GM19023 (cell line): ENCODE measurements at regions not wholly inside any gene's neighbourhood (a gene's known extent, or its start where the extent isn't known, plus 50 kb on each side); places are given as distances from the start of the nearest gene placed in this dataset.
"Not testable (repeated sequence)": the region's sequence is repeated elsewhere in the genome, so short reads cannot be mapped to it uniquely, and the experiment has no call there.

Source experiments
- ATAC-seq: cut with Tn5 transposase; IDR thresholded peaks from one replicate; pipeline ENCODE4 v1.9.1; 2021; ENCODE audit warnings: mild to moderate bottlenecking, moderate library complexity; ENCODE audit not compliant: unreplicated experiment

DNA sequence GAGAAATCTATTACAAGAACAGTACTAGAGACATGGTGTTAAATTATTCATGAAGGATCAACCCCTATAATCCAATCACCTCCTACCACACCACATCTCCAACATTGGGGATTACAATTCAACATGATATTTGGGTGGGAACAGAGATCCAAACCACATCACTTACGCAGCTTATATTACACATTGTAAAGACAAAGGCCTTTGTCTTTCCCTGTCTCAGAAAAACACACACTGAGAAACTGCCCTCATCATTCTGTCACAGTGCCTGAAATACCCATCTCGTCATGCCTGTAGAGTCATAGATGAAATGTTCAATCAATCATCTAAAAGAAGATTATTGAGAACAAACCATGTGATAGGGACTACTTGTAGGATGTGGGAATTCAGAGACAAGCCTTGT, 558.8 kb upstream of the GRIA3 start:
- no peak for ATAC-seq

DNA sequence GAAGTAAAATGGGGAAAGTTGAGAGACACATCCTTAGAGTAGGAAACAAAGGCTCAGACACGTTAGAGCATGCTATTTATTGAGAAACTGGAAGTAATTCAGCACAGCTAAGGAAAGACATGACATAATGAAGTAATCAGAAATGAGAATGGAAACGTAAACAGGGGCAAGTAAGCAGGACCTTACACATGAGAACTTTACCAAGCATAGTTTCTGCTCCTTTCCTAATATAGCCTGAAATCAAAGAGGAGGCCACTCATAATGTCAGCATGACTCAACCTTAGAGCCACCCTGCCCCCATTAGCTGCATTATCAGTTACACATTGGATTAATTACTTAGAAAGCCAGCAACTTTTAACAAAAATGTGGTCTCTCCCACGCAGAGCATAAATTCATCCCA, 558.3 kb upstream of the GRIA3 start:
- no peak for ATAC-seq

DNA sequence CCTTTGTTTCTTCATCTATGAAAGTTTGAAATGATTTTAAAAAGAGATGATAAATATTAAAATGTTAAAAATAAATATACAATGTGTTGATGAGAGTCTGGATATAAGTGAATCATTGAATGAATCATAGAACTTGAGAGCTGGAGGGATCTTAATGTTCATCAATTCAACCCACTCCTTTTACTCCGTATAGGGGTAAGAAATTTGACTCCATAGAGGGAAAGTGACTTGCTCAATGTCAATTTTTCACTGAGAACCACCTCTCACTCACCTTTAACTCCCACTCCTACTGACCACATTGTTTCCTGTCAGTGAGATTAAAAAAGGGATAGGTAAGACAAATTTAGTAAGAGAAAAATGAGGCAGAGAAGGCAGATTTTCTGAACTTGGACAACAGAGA, 557.2 kb upstream of the GRIA3 start:
- no peak for ATAC-seq

DNA sequence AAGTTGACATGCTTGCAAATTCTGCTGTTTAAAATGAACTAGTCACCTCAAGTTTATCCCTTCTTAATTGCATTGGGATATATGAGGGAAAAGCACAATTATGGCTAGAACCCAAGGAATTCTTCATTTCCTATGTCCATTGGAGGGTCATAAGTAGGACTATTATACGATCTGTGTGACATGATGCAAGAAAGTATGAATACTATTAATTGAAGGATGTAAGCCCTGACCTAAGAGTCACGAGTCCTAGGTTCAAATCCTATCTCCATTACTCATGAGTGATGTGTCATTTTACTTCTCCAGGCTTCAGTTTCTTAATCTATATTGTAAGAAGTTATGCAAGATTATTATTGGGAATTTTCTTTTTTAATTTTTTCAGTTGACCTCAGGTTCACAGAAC, 542.9 kb upstream of the GRIA3 start:
- no peak for ATAC-seq

DNA sequence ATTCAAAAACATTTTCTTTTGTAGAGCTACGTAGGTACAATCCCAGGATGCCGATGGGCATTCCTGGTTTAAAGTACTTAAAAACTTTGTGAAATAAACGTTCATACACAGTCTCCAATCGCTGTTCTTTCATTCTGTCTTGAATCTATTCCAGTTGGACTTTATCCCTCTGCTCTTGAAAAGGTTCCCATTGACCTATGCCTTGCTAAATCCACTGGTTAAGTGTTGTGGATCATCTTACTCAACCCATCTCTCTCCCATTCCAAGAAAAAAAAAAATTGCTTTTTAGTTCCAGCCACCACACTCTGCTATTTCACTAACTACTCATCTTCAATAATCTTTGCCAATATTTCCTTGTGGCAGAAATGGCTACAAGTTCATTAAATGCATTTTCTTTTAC, 542.3 kb upstream of the GRIA3 start:
- ATAC-seq, result no peak

DNA sequence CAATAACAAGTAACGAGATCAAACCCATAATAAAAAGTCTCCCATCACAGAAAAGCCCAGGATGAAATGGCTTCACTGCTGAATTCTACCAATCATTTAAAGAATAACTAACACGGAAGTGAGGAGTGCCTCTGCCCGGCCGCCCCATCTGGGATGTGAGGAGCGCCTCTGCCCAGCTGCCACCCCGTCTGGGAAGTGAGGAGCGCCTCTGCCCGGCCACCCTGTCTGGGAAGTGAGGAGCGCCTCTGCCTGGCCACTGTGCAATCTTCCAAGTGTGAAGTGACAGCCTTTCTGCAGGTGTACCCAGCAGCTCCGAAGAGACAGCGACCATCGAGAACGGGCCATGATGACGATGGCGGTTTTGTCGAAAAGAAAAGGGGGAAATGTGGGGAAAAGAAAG, 528.8 kb upstream of the GRIA3 start:
- ATAC-seq, result not testable (repeated sequence)

DNA sequence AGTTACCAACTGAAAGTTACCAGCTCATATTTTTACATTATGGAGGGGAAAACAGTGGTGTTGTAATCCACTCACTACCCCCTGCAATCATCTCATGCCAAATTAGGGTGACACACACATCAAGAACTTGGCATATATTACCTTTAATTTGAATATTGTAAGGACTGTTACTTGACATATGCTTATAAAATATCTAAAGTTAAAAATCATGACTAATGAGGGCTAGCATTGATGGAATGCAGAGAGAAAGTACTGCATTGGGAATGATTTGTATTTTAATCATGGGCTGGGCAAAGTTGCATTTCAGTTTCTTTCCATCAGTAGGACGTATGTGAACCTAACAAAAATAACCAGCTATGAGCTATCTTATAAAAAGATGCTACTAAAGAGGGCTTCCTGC, 517.5 kb upstream of the GRIA3 start:
- no peak for ATAC-seq

DNA sequence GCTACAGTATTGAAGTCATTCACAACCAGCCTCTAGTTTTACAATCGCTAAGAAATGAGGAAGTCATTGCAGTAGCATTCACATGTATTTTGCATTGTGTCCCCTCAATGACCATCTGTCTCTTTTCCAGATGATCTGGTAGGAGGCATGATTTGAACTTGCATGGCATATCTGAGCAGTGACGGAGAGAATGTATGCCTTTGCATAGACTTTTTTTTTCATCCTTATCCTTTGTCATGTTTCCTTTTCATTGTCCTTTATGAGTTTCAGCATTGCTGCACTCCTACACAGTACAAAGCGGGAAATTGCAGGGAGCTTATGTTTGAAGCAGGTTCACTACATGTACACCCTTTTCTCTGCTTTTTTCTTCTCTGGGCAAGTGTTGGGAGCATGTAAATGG, 516.4 kb upstream of the GRIA3 start:
- ATAC-seq, result no peak

DNA sequence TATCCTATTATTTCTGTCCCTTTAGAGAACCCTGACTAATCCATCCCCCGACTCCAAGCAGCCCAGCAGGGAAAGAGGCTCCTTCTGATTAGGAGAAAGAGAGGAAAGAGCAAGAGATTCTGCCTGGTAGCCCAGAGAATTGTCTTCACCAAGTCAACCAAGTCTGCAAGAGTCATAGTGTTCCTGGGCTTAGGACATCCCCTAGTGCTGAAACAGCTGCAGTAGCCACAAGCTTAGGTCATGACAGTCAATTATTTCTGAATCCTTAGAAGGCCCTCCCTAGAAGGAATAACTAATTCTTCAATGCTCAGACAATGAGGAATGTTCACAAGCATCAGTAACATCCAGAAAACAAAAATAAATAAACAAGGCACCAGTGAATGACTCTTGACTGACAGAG, 480.3 kb upstream of the GRIA3 start:
- no peak for ATAC-seq

DNA sequence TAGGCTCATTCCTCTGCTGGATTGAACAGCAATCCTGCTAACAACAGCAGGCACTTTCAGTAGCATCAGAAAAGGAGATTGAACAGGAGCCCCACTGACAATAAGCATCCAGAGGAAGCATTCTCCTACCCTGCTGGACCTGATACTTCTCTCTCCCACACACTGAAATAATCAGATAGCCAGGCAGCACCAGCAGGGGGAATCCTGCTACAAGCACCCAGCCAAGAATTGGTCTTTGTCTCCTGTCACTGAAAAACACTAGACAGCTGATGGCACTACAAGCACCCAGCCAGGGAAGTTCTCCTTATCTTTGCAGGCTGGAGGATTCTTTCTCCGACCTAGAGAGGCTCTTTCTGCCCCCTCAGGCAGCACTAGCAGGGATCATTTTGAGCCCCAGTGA, 444.3 kb upstream of the GRIA3 start:
- no peak for ATAC-seq

DNA sequence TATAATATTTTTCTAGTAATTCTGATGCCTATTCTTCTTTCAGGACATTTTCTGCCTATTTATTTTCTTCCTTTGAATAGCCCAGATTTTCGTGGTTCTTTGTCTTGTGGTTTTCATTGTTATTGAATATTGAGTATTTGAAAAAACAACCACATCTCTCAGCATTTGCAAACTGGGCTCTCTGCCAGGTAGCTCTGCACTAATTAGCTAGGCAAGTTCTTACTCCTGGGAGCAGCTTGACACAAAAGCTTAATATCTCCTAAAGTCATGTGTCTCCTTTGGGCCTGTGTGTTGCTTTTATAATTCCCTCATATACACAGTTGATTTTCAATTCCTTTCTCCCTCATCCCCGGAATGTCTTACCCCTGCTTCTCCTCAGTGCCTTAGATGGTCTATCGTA, 413.5 kb upstream of the GRIA3 start:
- ATAC-seq, result no peak

DNA sequence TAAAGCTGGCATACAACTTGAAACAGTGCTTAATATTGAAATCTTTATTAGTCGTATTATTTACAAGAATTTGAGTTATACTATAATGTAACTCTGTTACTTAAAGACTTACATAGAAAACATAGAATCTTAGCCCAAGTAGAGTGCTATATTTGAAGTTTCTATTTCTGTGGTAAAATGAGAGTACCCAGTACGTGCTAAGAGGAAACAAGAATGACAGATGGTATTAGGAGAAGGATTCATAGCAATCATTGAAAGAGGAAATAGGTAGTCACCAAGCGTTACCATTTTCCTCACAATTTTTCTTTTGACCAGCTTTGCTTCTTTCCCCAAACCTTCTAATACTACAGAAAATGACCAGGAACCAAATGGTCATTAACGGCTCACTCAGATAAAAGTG, 412.1 kb upstream of the GRIA3 start:
- ATAC-seq, result no peak

DNA sequence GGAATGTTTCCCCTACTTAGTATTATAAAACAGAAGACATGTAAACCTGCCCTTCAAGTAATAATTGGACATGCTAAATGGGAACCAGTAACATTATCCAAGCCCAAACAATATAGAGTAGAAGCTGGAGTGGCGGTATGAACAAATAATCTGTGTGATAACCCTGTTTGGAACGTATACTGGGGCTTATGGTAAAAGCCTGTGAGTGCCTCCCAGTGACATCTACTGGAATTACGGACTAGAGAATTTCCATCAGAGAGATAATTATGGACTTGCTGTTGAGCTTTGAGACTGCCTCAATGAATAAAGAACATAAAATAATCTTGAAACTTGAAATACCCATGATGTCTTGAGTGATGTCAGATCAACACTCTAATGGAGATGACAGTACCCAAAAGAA, 406.3 kb upstream of the GRIA3 start:
- no peak for ATAC-seq

DNA sequence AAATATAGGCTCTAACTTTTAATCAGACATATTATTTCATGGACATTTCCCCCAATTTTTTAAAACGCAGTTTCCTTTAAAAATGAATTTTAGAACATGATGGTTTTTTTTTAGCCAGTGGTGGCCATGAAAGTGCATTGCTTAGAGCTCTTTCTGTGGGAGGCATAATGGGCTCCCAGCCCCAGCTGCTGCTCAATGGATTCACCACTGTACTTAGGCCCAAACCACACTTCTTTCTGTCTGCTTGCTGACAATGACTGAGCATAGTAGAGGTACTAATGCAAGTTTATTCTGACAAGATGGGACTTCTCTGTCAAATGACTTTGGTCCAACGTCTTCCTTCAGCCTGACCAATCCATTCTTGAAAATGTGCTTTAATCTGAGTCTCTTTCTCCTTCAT, 400.2 kb upstream of the GRIA3 start:
- no peak for ATAC-seq

DNA sequence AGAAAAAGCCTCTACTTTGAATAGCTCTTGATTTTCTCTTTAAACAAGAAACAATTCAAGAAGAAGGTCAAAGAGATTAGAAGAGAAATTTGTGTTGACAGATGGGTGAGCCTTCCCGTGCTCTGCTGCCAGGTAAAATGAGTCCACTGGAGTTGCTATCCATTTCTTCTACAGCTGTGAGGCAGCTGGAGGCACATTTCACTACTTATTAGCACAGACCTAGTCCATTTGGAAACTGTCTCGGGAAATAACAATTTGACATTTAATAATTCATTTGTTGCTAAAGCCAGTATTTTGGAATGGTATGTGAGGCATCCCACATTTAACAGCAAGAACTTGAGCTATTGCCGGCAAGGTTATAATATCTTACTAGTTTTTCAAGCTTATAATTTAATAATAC, 396.8 kb upstream of the GRIA3 start:
- no peak for ATAC-seq

DNA sequence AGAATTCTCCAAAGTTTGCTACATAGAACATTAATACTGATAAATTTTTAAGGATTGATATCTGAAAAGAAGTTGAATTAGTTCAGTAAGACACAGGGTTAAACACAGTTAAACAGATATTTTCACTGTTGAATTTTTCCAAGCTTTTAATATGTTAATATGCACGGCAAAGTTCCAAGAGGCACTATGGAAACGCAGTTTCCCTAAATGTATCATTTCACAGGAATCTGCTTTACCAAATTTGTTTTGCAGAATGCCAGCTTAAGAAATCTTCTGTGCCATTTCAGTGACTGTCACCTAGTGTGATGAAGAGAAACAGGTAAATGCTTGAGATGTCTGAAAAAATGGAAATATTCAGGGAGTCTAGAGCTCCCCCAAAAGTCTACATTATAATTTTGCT, 395.9 kb upstream of the GRIA3 start:
- no peak for ATAC-seq

DNA sequence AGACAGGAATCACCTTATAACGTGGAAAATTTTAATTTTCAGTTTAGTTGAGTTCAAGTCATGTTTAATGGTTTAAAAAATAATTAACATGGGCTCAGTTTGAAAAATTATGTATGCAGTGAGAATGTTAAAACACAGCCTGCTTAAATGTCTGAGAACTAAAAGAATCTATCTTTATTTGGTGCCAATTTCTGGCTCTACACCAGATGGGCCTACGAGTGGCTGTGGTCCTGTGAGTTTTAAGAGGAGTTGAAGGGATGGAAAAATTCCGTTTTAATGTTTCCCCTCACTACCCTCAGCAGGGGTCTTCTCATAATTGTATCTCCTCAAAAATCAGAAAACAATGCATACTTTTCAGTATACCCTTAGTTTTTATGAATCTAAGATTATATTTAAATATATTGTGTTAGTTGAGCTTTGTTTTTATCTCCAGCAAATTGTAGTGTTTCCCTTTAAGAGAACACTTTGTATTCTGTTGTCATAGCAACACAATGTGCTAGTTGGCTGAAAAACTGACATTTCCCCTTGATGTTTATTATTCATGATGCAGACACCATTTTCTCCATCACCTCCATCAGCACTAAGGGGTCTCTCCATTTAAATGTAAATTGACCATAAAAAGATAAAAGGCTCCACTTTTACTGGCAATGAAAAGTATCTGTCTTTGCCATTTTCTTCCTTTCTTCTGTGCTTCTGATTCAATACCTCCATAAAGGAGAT, 393.5 kb upstream of the GRIA3 start:
- ATAC-seq, result no peak

DNA sequence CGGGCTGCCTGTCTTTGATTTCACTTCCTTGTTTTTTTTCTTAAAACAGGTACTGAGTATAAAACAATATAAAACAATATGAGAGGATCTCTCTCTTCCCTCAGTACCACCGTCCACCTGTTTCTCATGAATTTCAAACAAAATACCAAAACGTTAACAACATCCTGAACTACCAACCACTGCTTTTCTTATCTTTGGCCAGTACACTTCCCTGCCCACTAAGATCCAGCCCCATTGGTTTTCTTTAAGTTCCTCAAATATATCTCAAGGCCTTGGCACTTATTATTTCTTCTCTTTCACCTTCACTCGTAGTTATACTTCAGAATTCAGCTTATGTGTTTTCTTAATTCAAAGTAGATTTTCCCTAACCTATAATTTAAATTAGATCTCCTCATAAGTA, 370.2 kb upstream of the GRIA3 start:
- no peak for ATAC-seq

DNA sequence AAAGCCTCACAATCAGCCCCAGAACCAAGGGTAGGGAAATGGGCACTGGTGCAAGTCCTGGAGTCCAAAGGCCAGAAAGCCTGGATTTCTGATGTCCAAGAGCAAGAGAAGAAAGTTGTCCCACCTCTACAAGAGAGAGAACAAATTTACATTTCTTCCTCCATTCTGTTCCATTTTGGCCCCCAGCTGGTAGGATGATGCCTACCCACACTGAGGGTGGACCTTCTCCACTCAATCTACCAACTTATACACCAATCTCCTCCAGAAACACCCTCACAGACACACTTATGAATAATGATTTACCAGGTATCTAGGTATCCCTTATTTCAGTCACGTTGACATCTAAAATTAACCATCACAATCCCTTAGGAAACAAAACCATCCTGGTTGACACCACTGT, 367.8 kb upstream of the GRIA3 start:
- ATAC-seq, result no peak

DNA sequence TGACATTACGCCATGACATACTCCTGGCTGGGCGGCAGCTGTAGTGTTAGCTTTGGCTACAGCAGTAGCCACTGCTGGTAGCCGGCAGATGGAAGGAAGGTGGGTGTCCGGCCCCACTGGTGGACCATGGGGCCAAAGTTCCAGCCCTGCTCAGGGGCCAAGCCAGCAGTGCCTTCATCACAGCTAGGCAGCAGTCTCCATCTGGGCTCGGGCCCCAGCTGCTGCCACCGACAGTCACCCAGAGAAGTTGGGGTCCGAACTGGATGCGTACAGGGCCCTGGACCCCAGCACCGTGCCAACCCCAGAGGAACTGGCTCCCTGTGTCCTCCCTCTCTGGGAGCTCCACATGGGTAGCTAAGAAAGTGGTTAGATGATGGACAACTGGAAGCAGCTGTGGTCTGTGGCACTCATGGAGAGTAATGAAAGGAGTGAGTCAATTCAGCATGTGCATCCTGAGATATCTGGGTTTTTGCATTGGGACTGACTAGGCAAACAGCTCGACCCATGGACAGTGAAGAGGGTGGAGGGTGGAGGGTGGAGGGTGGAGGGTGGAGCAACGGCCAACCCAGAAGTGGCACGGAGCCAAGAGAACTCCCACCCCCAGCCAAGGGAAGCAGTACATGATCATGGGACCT, 366.6 kb upstream of the GRIA3 start:
- ATAC-seq, result no peak

DNA sequence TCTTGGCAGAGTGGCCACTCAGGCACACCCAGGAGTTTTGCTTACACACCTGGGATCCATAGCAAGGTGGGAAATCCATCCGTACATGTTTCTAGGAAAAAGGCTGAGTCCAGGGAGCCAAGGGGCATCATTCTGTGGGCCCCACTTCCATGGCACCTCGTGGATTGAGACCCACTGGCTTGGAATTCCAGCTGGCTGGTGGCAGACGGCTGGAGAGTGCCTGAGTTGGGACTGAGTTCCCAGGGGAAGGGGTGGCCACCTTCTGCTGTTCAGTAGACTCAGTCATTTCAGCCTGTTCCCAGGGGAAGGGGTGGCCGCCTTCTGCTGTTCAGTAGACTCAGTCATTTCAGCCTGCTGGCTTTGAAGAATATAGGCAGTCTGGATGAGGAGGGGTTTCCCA, 366.0 kb upstream of the GRIA3 start:
- no peak for ATAC-seq

DNA sequence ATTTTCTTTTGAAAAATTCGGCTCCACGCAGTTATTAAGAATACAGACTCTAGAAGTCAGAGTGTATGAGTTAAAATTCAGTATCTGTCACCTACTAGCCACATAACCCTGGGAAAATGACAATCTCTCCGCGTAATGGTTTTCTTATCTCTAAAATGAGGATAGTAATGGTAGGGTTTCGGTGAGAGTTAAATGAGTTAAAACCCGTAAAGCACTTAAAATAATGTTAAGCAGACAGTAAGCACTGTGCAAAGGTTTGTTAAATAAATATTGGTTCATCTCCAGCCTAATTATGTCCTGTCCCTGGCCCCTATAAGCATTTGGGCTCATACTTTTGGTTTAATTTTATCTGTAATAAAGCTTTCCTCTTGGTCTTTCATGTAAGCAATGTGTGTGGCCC, 350.8 kb upstream of the GRIA3 start:
- no peak for ATAC-seq

DNA sequence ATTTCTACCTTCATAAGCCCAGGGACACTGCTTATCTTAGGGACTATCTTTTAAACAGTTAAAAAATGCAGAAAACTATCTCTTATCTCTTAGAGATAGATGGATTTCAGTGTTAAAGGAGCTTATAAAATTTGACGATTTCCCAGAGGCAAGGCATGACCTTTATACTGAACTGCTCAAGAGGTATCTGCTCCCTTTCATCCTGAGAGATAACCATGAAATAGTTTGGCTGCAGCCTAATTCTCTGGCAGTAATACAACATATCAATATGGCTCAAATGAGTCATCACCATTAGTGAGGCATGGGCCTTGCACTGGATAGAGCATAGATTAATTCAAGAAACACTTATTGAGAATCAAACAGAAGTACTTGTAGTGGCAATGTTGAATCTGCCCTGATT, 348.2 kb upstream of the GRIA3 start:
- no peak for ATAC-seq
